ENCODE measurements at regions not wholly inside any gene's neighbourhood (a gene's known extent, or its start where the extent isn't known, plus 50 kb on each side); places are given as distances from the start of the nearest gene placed in this dataset.

DNA sequence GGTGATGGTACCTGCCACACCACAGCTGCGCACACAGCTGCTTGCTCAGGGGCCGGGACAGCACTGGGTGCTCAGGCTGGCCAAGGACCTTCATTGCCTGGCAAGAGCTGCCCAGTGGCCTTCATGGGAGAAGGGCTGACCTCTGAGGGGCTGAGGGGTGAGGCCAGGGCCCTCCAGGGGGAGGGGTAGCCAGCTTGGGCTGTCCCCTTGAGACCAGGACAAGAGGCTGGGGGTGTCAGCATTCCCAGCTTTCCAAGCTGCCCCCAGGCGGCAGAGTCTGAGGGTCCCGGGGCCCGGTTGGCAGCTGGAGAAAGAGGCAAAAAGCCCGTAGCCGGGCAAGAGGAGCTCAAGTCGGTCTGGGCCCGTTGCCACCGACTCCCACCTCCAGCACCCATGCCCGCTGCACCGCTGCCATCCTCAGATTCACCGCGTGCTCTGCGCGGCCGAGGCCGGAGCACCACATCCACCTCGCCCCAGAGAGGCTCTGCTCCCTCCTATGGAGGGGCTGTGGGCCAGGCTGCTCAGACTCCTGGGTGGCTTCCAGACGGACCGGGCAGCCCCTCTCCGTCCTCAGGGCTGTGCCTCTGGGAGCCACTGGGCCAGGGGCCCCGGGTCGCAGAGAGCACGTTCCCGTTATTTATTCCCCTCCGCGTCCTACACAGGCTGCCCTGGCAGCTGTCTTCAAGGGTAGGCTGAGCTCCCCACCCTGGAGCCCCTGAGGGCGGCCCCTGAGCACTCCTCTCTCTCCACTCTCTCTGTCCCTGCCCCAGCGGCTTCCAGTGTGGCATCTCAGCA is 51.5 kb downstream of the PLXNA1 start:
- H4K20me1 ChIP-seq (ENCODE audit: insufficient read depth, low read length) = no peaks in the 10 kb centered on the region
- no peak overlapping the region for H3K4me2 ChIP-seq (replicated peaks; ENCODE audit: extremely low read depth, low read length, poor library complexity, severe bottlenecking)
- H3K27ac Mint-ChIP-seq = no peak overlapping the region
- H2AFZ ChIP-seq (ENCODE audit: insufficient read depth, low read depth, low read length, poor library complexity, severe bottlenecking) = no peak overlapping the region
- TF ChIP-seq, protein P1, sequence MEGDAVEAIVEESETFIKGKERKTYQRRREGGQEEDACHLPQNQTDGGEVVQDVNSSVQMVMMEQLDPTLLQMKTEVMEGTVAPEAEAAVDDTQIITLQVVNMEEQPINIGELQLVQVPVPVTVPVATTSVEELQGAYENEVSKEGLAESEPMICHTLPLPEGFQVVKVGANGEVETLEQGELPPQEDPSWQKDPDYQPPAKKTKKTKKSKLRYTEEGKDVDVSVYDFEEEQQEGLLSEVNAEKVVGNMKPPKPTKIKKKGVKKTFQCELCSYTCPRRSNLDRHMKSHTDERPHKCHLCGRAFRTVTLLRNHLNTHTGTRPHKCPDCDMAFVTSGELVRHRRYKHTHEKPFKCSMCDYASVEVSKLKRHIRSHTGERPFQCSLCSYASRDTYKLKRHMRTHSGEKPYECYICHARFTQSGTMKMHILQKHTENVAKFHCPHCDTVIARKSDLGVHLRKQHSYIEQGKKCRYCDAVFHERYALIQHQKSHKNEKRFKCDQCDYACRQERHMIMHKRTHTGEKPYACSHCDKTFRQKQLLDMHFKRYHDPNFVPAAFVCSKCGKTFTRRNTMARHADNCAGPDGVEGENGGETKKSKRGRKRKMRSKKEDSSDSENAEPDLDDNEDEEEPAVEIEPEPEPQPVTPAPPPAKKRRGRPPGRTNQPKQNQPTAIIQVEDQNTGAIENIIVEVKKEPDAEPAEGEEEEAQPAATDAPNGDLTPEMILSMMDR (IDR thresholded peaks at IDR 0.05) = no peak
- H3K27me3 Mint-ChIP-seq (ENCODE audit: low read depth in 3 of 3) = peaks cover 0 to 3% (median 3%) of the 10 kb centered on the region in 3 donors
- H3K36me3 ChIP-seq (replicated peaks in 1 of 2; ENCODE audit: control insufficient read depth in 1 of 2, insufficient read depth in 2 of 2, low read length in 2 of 2) = no peaks in the 10 kb centered on the region
- H3K9ac ChIP-seq (ENCODE audit: insufficient read depth, low read length, poor library complexity, severe bottlenecking) = no peak overlapping the region
- no peak for DNase-seq
- H3K4me3 Mint-ChIP-seq = no peak overlapping the region
- H3K9me3 ChIP-seq (replicated peaks in 1 of 2; ENCODE audit: control insufficient read depth in 1 of 2, insufficient read depth in 1 of 2, low read length in 2 of 2) = no peaks in the 10 kb centered on the region
- no peaks in the 10 kb centered on the region for H3K27me3 ChIP-seq (ENCODE audit: control insufficient read depth in 2 of 2, insufficient read depth in 2 of 2, low read length in 2 of 2)
- no peaks in the 10 kb centered on the region for H3K9me3 Mint-ChIP-seq
- no peaks in the 10 kb centered on the region for H3K4me1 Mint-ChIP-seq
- no peaks in the 10 kb centered on the region for H3K79me2 ChIP-seq (ENCODE audit: insufficient read depth, low read length)
- WGBS (ENCODE audit: insufficient coverage) = 97% methylated on average over 22 of the region's 30 CpGs
- no peak overlapping the region for H3K27ac ChIP-seq (ENCODE audit: low read depth in 1 of 2, low read length in 2 of 2)
- no peaks in the 10 kb centered on the region for H3K4me1 ChIP-seq (ENCODE audit: control insufficient read depth in 1 of 2, insufficient read depth in 2 of 2, low read length in 2 of 2)
- H3K36me3 Mint-ChIP-seq = no peaks in the 10 kb centered on the region
- no peak overlapping the region for H3K4me3 ChIP-seq (replicated peaks in 1 of 3; ENCODE audit: low read depth in 2 of 3, low read length in 3 of 3)
- intact Hi-C loops (cut with micrococcal nuclease) = no loop called here

DNA sequence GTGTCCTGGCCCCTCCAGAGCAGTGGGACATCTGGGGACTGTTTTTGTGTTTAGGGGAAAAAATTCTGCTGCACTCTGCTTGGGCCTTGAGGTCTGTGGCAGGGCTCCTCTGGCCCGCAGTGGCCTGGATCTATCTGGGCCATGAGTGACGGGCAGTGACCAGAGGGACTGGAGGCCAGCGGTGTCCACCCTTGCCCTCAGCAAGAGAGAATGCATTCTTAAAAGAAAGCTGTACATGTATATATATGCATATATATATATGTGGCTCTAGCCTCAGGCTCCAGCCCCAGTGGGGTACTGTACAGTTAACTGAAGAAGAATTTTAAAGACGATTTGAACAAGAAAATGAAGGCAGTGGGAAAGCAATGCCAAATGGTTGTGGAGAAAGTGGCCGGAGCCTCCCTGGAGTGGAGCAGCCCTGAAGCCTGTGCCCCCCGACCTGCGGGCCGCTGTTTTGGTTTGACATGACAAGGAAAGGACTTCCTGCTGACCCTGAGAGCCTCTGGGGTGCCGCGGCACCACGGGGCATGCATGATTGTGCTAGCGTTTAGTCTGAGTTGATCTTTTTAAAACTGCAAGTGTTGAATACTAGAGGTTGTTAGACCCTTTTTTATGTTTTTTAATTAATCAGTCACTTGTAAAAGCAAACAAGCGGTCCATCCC is 52.2 kb downstream of the PLXNA1 start:
- Mint-ChIP-seq H3K9me3 (no peaks in the 10 kb centered on the region), H3K27me3 (ENCODE audit: low read depth in 3 of 3) (peaks cover 0 to 3% (median 3%) of the 10 kb centered on the region in 3 donors), H3K4me3 (no peak overlapping the region), H3K36me3 (no peaks in the 10 kb centered on the region), H3K4me1 (no peaks in the 10 kb centered on the region), H3K27ac (peak overlapping the region in 1 of 7 donors; percentile 46)
- H3K4me3 ChIP-seq (replicated peaks in 1 of 3; ENCODE audit: low read depth in 2 of 3, low read length in 3 of 3) = no peak overlapping the region
- H3K9me3 ChIP-seq (replicated peaks in 1 of 2; ENCODE audit: control insufficient read depth in 1 of 2, insufficient read depth in 1 of 2, low read length in 2 of 2) = no peaks in the 10 kb centered on the region
- no peaks in the 10 kb centered on the region for H3K27me3 ChIP-seq (ENCODE audit: control insufficient read depth in 2 of 2, insufficient read depth in 2 of 2, low read length in 2 of 2)
- 99% methylated on average over 10 of the region's 13 CpGs for WGBS (ENCODE audit: insufficient coverage)
- DNase-seq = no peak
- H3K4me2 ChIP-seq (replicated peaks; ENCODE audit: extremely low read depth, low read length, poor library complexity, severe bottlenecking) = no peak overlapping the region
- no peaks in the 10 kb centered on the region for H3K36me3 ChIP-seq (replicated peaks in 1 of 2; ENCODE audit: control insufficient read depth in 1 of 2, insufficient read depth in 2 of 2, low read length in 2 of 2)
- TF ChIP-seq, protein P1 (IDR thresholded peaks at IDR 0.05) = no peak
- no peak overlapping the region for H2AFZ ChIP-seq (ENCODE audit: insufficient read depth, low read depth, low read length, poor library complexity, severe bottlenecking)
- no peaks in the 10 kb centered on the region for H3K4me1 ChIP-seq (ENCODE audit: control insufficient read depth in 1 of 2, insufficient read depth in 2 of 2, low read length in 2 of 2)
- no peak overlapping the region for H3K9ac ChIP-seq (ENCODE audit: insufficient read depth, low read length, poor library complexity, severe bottlenecking)
- H4K20me1 ChIP-seq (ENCODE audit: insufficient read depth, low read length) = no peaks in the 10 kb centered on the region
- intact Hi-C loops (cut with micrococcal nuclease) = no loop called here
- H3K79me2 ChIP-seq (ENCODE audit: insufficient read depth, low read length) = no peaks in the 10 kb centered on the region
- no peak overlapping the region for H3K27ac ChIP-seq (ENCODE audit: low read depth in 1 of 2, low read length in 2 of 2)

Measured in CD14-positive monocyte (primary cell).